ENCODE measurements at regions not wholly inside any gene's neighbourhood (a gene's known extent, or its start where the extent isn't known, plus 50 kb on each side); places are given as distances from the start of the nearest gene placed in this dataset.

GRCh38 chr5:100668511-100668910 is 133.3 kb downstream of the FAM174A start:
- Histone ChIP-seq H3K4me1 (ENCODE audit: control insufficient read depth, extremely low read depth, insufficient read depth, low read length) (peaks cover 20% of the 10 kb centered on the region), H2AFZ (ENCODE audit: low read depth, low read length) (no peak overlapping the region), H3K27me3 (ENCODE audit: control insufficient read depth in 2 of 2, insufficient read depth in 2 of 2, low read length in 2 of 2) (no peaks in the 10 kb centered on the region), H3K4me3 (replicated peaks in 1 of 3; ENCODE audit: insufficient read depth in 1 of 3, low read depth in 1 of 3, low read length in 3 of 3) (no peak overlapping the region), H3K36me3 (ENCODE audit: control insufficient read depth in 2 of 2, extremely low read depth in 1 of 2, insufficient read depth in 2 of 2, low read length in 2 of 2) (no peaks in the 10 kb centered on the region), H3K79me2 (ENCODE audit: control insufficient read depth, insufficient read depth, low read length) (no peaks in the 10 kb centered on the region), H3K9me3 (replicated peaks; ENCODE audit: control insufficient read depth, insufficient read depth, low read length) (no peaks in the 10 kb centered on the region), H4K20me1 (replicated peaks; ENCODE audit: control insufficient read depth, extremely low read depth, insufficient read depth, low read length) (no peaks in the 10 kb centered on the region), H3K27ac (ENCODE audit: insufficient read depth, low read depth, low read length) (peak overlapping the region; percentile 66), H3K9me1 (replicated peaks; ENCODE audit: control insufficient read depth, extremely low read depth, insufficient read depth, low read length) (no peaks in the 10 kb centered on the region), H3K9ac (replicated peaks; ENCODE audit: extremely low read depth, insufficient read depth, low read length) (no peak overlapping the region), H3K4me2 (ENCODE audit: insufficient read depth, low read length) (peak overlapping the region; percentile 31)
- FAIRE-seq (no peak), DNase-seq (ENCODE audit: low read depth, low spot score) (peak; percentile 42)
- intact Hi-C loops (cut with micrococcal nuclease) (loop anchor here (1.0 to 5.0 kb wide), 2 partner anchors 73 to 179 kb away; no protein-coding TSS in a partner anchor), dilution Hi-C loops (cut with MboI; ENCODE audit: extremely low pct_ligation_motif_present, low sequenced_read_pairs) (no loop called here)
- CTCF ChIA-PET = interaction anchor here (1.0 to 1.3 kb wide), 3 partner anchors 9 to 232 kb away, joined by 3 to 7 read pairs (median 4); no protein-coding TSS in a partner anchor
- TF ChIP-seq POLR2AphosphoS5 (IDR thresholded peaks at IDR 0.05; ENCODE audit: insufficient read depth, low read depth, low read length) (peak; percentile 25), EZH2 (IDR thresholded peaks at IDR 0.05; ENCODE audit: borderline replicate concordance, low read depth, low read length, severe bottlenecking) (no peak), FOS (IDR thresholded peaks at IDR 0.05; ENCODE audit: borderline replicate concordance, insufficient read depth, low read length) (peak; percentile 78), MAX (IDR thresholded peaks at IDR 0.05; ENCODE audit: insufficient read depth, insufficient read length) (no peak), MYC (IDR thresholded peaks at IDR 0.05; ENCODE audit: low read depth, low read length) (no peak), JUN (IDR thresholded peaks at IDR 0.05; ENCODE audit: borderline replicate concordance, insufficient read depth, insufficient read length, low read depth) (peak; percentile 82), GATA2 (IDR thresholded peaks at IDR 0.05; ENCODE audit: insufficient read depth, insufficient read length, low read depth, low read length) (peak; percentile 58), POLR2A (IDR thresholded peaks at IDR 0.05; ENCODE audit: low read depth, low read length) (no peak)
- TF ChIP-seq, protein P1, sequence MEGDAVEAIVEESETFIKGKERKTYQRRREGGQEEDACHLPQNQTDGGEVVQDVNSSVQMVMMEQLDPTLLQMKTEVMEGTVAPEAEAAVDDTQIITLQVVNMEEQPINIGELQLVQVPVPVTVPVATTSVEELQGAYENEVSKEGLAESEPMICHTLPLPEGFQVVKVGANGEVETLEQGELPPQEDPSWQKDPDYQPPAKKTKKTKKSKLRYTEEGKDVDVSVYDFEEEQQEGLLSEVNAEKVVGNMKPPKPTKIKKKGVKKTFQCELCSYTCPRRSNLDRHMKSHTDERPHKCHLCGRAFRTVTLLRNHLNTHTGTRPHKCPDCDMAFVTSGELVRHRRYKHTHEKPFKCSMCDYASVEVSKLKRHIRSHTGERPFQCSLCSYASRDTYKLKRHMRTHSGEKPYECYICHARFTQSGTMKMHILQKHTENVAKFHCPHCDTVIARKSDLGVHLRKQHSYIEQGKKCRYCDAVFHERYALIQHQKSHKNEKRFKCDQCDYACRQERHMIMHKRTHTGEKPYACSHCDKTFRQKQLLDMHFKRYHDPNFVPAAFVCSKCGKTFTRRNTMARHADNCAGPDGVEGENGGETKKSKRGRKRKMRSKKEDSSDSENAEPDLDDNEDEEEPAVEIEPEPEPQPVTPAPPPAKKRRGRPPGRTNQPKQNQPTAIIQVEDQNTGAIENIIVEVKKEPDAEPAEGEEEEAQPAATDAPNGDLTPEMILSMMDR (IDR thresholded peaks at IDR 0.05; ENCODE audit: extremely low read depth in 1 of 2, insufficient read depth in 1 of 2, low read depth in 1 of 2, low read length in 2 of 2) = no peak
- POLR2A ChIA-PET = no interaction called here
- no TSS peak for BruUV-seq (replicated peaks)

Measured in endothelial cell of umbilical vein (primary cell).